ENCODE measurements at regions not wholly inside any gene's neighbourhood (a gene's known extent, or its start where the extent isn't known, plus 50 kb on each side); places are given as distances from the start of the nearest gene placed in this dataset.
A peak's percentile ranks its signal among the peaks of the same experiment; 100 is the strongest.
"Not testable (repeated sequence)": the region's sequence is repeated elsewhere in the genome, so short reads cannot be mapped to it uniquely, and the experiment has no call there.

- DNase-seq = not testable (repeated sequence)
These were observed 731.8 kb downstream of the ANKRD7 start for GRCh38 chr7:118956285-118956684.

GRCh38 chr7:118969370-118969769 is 744.9 kb downstream of the ANKRD7 start:
- DNase-seq = no peak

- DNase-seq = no peak
These were observed 747.2 kb downstream of the ANKRD7 start for GRCh38 chr7:118971706-118972105.

- no peak for DNase-seq
These were observed 750.3 kb downstream of the ANKRD7 start for GRCh38 chr7:118974836-118975235.

GRCh38 chr7:118995350-118995749 is 770.8 kb downstream of the ANKRD7 start:
- no peak for DNase-seq

GRCh38 chr7:119007236-119007635 is 782.7 kb downstream of the ANKRD7 start:
- DNase-seq = no peak

GRCh38 chr7:119010635-119011034 is 786.1 kb downstream of the ANKRD7 start:
- no peak for DNase-seq

- DNase-seq = peak; percentile 88 to 98
These were observed 801.9 kb downstream of the ANKRD7 start for GRCh38 chr7:119026391-119026790.

GRCh38 chr7:119028736-119029135 is 804.2 kb downstream of the ANKRD7 start:
- DNase-seq = no peak

- DNase-seq = not testable (repeated sequence)
These were observed 807.6 kb downstream of the ANKRD7 start for GRCh38 chr7:119032136-119032535.

GRCh38 chr7:119033641-119034040 is 809.1 kb downstream of the ANKRD7 start:
- DNase-seq = no peak

- DNase-seq = peak; percentile 98 to 100
These were observed 813.4 kb downstream of the ANKRD7 start for GRCh38 chr7:119037941-119038340.

- DNase-seq = no peak
These were observed 821.6 kb downstream of the ANKRD7 start for GRCh38 chr7:119046068-119046467.

GRCh38 chr7:119065966-119066365 is 841.5 kb downstream of the ANKRD7 start:
- DNase-seq = peak in 1 of 2 experiments; percentile 1

- DNase-seq = no peak
These were observed 861.5 kb downstream of the ANKRD7 start for GRCh38 chr7:119086026-119086425.

GRCh38 chr7:119090851-119091250 is 866.3 kb downstream of the ANKRD7 start:
- no peak for DNase-seq

GRCh38 chr7:119096683-119097082 is 872.2 kb downstream of the ANKRD7 start:
- DNase-seq = no peak

- DNase-seq = not testable (repeated sequence)
These were observed 876.2 kb downstream of the ANKRD7 start for GRCh38 chr7:119100611-119101258.

GRCh38 chr7:119102291-119102690 is 877.8 kb downstream of the ANKRD7 start:
- no peak for DNase-seq

- no peak for DNase-seq
These were observed 880.9 kb downstream of the ANKRD7 start for GRCh38 chr7:119105381-119105780.

- no peak for DNase-seq
These were observed 898.8 kb downstream of the ANKRD7 start for GRCh38 chr7:119123326-119123725.

- no peak for DNase-seq
These were observed 903.2 kb downstream of the ANKRD7 start for GRCh38 chr7:119127706-119128105.

- no peak for DNase-seq
These were observed 907.9 kb downstream of the ANKRD7 start for GRCh38 chr7:119132436-119132835.

GRCh38 chr7:119167431-119167830 is 942.9 kb downstream of the ANKRD7 start:
- DNase-seq = no peak

- DNase-seq = no peak
These were observed 947.5 kb downstream of the ANKRD7 start for GRCh38 chr7:119172043-119172442.
